NCI-H69 (cell line): ENCODE measurements at regions not wholly inside any gene's neighbourhood (a gene's known extent, or its start where the extent isn't known, plus 50 kb on each side); places are given as distances from the start of the nearest gene placed in this dataset.
"Not testable (repeated sequence)": the region's sequence is repeated elsewhere in the genome, so short reads cannot be mapped to it uniquely, and the experiment has no call there.

Experiments used
- DNase-seq: peaks from one replicate; lab custom pipeline; 2025; lab: John Stamatoyannopoulos, UW

- peak; percentile 41 for DNase-seq
Observed at GRCh38 chr18:38494065-38494464, 928.5 kb upstream of the CELF4 start.

GRCh38 chr18:38491195-38491594, 925.6 kb upstream of the CELF4 start:
- no peak for DNase-seq

GRCh38 chr18:38489721-38490120, 924.1 kb upstream of the CELF4 start:
- not testable (repeated sequence) for DNase-seq

DNA sequence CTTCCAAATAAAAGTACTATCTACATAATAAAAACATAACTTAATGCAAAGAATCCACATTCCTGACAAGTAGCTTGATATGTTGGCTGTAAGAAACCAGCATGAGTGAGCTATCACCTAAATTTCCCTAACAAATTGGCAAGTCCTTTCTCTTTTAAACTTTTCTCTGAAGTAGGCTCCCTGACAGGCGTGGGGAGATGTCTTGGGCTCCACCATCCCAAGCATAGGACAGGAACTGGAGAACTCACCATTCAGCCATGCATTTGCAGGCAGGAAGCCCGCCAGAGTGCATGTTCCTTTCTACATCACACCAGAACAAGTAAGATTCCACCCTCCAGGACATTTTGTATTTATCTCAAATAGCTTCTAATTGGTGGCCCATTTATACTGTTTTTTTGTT, 921.9 kb upstream of the CELF4 start:
- no peak for DNase-seq

GRCh38 chr18:38483326-38483725, 917.7 kb upstream of the CELF4 start:
- no peak for DNase-seq

DNA sequence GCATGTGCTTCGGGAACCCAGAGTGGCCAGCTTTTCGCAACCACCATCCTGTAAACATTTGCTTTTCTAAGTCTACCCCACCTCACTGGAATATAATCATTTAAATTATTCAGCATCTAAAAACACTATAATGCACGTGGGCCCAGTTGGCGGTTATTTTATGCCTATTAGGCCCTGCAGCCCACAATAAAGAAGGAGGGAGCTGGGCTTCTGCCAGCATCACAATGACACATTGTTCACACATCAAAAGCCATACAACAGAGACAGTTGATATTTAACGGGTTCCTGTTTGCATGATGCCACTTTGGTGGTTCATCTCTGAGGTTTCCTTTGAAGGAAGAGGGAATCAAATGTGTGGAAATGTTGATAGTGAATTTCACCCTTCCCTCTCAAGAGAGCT, 916.0 kb upstream of the CELF4 start:
- peak; percentile 46 for DNase-seq

DNA sequence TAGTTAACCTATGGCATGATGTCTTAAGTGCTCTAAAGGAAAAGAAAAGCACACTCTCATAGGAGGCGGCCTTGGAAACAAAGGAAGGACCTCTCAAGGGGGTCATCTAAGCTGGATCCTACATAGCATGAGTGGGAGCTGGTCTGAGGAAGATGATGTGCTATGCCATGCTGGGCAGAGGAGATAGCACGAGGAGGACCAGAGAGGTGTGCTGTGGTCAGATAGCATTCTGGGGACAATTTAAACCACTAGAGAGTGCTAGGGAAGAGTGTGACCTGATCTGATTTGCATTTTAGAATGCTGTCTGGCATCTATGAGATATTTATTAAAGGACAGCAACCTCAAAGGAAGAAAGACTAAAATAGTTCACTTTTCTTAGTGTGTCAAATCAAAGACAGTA, 910.1 kb upstream of the CELF4 start:
- no peak for DNase-seq

GRCh38 chr18:38473535-38473934, 907.9 kb upstream of the CELF4 start:
- DNase-seq: no peak

GRCh38 chr18:38470421-38470820, 904.8 kb upstream of the CELF4 start:
- no peak for DNase-seq

DNA sequence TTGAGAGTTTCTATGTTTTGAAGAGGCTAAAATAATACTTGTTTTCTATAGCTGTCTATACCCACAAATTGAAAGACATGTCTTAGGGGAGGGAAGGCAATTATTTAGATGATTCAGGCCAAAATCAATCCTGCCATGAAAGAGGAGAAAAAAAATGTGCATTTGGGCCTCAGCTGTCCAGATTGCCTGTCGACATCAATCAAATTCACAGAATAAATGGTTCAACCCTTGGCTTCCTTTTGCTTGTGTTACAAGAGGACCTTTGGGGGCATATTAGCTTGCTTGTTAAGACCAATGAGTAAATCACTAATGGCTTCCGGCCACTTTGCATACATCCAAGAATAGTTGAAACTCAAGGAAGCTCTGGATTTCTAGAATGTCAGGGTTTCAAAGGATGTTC, 900.8 kb upstream of the CELF4 start:
- no peak for DNase-seq

DNA sequence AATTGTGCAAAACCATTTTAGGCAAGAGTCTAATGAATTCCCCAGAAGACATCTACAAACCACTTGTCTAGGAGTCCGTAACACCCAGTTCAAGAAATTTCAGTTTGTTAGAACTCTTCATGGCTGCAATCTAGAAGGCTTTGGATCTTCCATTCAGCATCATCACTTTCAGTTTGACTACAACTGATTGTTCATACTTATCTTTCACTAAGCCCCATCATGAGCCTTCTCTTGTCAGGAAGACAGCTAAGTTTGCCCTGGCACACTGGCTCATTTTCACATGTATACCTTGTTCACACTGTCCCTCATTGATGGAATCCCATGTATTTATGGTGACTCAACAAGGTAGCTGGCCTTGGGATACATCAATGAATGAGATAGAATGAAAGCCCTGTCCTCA, 898.4 kb upstream of the CELF4 start:
- DNase-seq: no peak

GRCh38 chr18:38460657-38461056, 895.1 kb upstream of the CELF4 start:
- no peak for DNase-seq

DNA sequence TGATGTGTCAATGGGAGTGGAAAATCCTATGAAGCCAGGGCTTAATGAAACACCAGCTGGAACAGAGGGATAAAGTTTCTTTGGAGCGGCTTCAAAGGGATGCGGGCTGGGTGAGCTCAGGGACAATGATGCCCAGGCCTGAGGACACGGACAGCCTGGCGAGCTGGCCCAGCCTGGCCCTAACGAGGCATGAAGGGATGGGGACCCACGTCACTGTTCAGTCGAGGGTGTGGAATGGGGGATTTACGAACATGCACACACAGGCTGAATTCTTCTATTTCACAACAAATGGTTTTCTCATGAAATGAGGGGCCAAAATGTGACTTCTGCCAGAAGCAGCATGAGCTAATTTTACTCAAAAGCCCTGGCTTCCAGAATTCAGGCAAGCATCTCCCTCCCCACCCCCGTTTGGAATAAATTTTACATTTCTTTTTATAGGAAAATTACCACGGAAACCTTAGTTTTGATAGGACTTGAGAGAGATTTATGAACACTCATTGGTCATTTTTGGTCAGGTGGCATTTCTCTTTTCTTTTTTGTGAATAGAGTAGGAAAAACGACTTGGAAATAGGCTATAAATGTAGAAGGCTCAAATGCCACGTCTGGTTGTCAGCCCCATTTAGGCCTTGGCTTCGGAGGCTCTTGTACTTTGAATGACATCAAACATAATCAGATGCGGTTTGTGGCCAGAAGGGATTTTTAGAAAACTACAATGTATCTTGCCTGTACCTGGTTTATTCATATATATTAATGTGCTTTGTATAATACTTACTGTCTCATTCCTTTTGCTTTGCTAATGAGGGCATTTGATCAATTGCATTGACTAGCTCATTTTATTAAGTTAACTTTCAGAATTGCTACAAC, 893.8 kb upstream of the CELF4 start:
- DNase-seq: no peak

GRCh38 chr18:38458698-38459097, 893.1 kb upstream of the CELF4 start:
- DNase-seq: no peak

DNA sequence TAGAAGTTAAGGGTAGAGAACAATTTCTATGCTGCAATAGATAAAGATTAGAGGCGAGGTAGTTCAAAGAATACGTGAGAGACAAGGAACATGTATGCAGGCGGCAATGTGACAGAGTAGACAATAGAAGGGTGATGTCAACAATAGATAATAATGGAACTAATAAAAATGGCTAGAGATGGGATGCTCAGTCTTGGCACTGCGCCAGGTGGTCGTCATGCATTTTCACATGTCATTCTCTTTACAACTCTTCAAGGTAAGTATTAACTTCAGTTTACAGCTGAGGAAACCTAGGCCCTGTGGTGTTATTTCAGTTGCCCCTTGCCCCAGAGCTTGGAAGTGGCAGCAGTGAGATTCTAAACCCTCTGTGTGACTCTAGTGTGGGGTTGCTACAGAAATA, 890.7 kb upstream of the CELF4 start:
- peak; percentile 21 for DNase-seq

DNA sequence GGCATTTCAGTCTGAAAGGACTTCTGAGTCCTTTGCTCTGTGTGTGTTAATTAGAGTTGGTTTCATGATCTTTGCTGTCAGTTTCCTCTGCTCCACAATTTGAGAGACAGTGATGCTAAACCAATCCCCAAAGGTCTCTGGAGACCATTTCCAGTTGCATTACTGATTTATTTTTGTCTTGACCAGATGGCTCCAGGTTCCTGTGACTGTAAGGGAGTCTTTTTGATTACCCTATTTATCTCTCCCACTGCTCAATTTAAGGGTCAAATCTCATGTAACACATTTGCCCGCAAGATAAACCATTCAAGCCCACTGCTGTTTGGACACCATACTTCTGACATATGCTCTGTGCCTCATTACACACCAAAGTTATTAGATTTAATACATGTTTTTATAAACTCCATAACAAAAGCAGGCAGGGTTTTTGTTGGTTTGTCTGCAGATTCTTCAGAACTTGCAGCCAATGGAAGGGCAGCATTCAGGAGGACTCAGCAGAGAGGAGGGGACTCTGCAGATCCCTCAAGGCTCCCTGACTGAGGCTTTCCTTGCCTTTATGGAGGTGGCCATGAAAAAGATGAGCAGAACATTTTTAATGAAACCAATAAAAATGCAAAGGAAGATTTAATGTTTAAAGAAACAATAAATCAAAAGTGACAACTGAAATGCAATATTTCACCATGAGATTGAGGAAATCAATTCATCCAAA, 889.3 kb upstream of the CELF4 start:
- peak; percentile 99 for DNase-seq

GRCh38 chr18:38453880-38454279, 888.3 kb upstream of the CELF4 start:
- peak; percentile 93 for DNase-seq

DNA sequence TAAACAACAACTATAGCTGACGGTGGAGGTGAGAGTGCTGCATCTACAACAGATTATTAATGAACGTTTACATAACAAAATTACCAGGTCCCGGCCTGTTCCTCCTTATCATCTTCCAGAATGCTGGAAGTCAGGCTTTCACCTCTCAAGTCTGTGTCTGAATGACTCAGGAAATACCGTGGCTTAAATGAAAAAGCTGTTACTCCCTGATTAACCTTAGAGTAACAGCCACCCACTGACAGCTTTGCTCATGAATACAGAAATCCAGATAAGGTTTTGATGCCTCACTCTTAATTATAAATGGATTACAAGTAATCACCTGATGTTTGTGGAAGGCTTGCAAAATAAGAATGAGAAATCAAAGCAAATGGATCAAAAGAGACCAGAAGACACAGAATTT, 885.3 kb upstream of the CELF4 start:
- DNase-seq: peak; percentile 55

- DNase-seq: peak; percentile 60
Observed at GRCh38 chr18:38445804-38446145, 880.2 kb upstream of the CELF4 start.

- peak; percentile 86 for DNase-seq
Observed at GRCh38 chr18:38444971-38445803, 879.6 kb upstream of the CELF4 start.

DNA sequence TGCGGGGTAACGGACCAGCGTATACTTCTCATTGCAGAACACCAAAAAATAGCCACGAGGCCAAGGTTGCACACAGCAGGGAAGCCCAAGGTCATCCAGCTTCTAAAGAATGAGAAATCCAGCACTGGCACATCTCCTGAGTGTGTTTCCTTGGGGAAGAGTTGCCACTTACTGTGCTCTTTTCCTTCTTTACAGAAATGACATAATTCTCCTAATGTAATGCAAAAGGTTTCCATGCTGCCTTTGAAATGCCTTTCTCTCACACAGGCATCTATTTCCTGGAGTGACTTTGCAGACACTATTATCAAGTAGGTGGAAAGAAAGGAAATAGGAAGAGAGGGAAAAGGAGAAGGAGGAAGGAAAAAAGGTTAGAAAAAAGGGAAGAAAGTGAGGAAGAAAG, 862.1 kb upstream of the CELF4 start:
- peak; percentile 70 for DNase-seq

DNA sequence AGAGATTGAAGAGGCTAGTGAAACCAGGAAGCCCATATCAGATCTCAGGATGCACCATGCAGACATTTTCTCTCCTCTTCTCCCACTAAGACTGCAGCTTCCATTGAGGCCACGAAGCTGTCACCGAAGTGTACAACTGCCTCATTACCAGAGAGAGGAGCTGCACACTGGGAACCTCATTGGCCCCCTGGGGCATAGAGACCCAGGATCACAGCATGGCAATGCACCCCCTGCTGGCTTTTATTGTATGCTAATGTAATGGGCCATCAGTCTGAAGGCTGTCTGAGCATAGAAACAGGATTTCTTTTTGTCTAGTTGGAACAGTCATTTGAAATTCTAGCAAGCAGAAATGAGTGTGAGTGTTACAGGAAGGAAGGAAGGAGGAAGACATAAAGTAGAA, 861.6 kb upstream of the CELF4 start:
- peak; percentile 97 for DNase-seq
